GM12874 (cell line): ENCODE measurements at regions not wholly inside any gene's neighbourhood (a gene's known extent, or its start where the extent isn't known, plus 50 kb on each side); places are given as distances from the start of the nearest gene placed in this dataset.

Experiments
- TF ChIP-seq, protein P1 (sequence below): IDR thresholded peaks from 2 replicates; pipeline ENCODE4 v1.5.1; 2011; ENCODE audit warnings: low read depth, mild to moderate bottlenecking, control low read depth, low read length, moderate library complexity; ENCODE audit not compliant: insufficient read depth

DNA sequence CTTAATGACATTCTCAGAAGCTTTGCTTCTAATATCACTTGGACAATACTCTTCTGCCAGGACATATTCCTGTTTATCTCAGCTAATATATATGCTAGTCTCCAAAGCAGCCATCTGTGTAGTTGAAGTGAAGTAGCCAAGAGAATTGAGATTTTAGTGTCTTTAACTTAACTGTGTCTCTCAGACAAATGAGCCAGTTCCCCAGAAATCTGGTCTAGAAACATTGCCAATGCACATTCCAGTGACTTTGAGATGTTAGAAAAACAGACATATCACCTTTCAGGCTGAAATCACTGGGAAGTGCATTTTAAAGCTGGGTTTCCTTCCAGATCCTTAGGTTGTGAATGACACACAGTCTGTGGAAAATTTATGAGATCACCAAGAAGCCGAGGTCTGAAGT is 114.6 kb downstream of the MTX3 start:
- TF ChIP-seq, protein P1, sequence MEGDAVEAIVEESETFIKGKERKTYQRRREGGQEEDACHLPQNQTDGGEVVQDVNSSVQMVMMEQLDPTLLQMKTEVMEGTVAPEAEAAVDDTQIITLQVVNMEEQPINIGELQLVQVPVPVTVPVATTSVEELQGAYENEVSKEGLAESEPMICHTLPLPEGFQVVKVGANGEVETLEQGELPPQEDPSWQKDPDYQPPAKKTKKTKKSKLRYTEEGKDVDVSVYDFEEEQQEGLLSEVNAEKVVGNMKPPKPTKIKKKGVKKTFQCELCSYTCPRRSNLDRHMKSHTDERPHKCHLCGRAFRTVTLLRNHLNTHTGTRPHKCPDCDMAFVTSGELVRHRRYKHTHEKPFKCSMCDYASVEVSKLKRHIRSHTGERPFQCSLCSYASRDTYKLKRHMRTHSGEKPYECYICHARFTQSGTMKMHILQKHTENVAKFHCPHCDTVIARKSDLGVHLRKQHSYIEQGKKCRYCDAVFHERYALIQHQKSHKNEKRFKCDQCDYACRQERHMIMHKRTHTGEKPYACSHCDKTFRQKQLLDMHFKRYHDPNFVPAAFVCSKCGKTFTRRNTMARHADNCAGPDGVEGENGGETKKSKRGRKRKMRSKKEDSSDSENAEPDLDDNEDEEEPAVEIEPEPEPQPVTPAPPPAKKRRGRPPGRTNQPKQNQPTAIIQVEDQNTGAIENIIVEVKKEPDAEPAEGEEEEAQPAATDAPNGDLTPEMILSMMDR = no peak

DNA sequence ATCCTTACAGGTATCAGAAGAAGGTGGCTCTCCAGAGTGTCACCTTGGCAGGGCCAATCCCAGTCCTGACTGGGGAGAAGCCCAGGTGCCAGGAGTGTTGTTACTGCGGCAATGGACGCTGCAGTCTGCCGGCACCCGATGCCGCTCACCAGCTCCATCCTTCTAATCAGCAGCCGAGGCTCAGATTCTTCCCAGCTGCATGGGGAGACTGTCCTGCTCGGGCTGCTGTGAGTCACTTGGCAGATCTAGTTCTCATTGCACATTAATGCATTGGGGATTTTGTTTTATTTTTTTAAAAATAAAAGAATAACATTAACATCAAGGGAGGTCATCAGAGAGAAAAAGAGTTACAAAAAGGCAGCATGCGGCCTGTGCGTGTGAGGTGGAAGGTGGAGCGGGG is 115.8 kb downstream of the MTX3 start:
- TF ChIP-seq, protein P1 = no peak

DNA sequence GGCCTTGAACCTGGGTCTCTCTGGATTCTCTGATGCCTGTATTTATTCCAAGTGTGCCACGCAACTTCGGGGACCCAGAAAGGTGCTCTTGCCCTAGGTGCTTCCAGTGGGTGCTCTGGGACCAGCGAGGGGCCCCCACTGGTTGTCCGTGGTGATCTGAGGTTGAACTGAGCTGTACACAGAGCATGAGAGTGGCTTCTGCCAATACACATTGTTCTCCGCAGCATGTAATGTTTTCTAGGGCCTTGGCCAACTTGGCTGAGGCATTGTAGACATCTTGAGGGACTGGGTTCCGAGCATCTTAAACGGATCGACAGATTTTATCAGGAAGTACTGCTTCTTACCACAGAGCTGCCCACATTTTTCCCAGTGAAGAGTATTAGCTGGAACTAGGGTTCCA is 117.9 kb downstream of the MTX3 start:
- TF ChIP-seq, protein P1 = no peak

DNA sequence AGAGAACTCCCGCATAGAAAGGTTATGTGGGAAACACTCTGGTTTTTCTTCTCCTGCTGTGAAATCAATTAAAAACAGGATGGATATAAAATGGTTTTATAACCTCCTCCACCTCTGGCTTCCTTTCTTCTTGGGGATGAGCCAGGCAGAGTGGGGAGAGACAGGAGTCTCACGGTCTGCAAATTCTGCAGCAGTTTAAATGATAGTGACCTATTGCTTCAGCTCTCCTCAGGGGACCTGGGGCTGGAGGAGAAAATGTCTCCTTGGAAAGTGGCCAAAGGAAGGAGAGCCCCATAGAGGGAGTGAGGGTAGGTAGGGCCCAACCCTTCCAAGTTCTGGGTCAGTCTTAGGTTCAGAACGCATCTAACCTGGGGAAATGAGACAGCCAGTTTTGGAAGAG is 118.8 kb downstream of the MTX3 start:
- TF ChIP-seq, protein P1 = no peak

DNA sequence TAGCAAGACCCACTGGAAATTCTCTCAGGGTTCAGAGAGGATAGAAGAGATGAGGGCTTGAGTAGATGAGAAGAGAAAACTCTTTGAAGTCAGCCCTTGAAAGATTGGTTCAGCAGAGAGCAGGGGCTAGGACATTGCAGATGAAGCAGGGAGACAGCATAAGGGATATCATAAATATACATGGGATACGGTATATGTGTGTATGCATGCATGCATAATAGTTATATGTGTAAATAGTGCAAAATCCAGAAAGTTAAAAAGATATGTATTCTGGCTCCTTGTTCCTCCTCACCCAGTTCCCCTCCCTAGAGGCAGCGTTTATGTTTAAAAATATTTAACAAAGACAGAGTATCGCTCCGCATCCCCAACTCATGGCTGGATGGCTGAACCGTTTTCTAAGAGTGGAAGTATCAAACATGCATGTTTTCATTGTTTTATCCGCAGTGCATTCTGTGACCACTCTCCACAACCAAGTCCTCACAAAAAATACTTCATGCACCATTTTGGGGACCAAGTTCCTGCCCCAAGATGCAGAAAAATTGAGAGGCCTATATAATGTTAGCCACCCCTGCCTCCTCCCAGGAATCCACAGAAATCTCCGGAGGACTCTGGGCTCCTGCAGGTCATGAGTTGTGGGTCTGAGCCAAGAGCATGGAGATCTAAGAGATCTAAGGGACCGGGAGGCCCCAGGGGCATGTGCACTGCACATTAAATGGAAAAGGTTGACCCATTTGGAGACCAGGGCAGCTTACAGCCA is 119.5 kb downstream of the MTX3 start:
- TF ChIP-seq, protein P1 = no peak

GRCh38 chr5:79868163-79868670 is 122.8 kb downstream of the MTX3 start:
- TF ChIP-seq, protein P1 = no peak

DNA sequence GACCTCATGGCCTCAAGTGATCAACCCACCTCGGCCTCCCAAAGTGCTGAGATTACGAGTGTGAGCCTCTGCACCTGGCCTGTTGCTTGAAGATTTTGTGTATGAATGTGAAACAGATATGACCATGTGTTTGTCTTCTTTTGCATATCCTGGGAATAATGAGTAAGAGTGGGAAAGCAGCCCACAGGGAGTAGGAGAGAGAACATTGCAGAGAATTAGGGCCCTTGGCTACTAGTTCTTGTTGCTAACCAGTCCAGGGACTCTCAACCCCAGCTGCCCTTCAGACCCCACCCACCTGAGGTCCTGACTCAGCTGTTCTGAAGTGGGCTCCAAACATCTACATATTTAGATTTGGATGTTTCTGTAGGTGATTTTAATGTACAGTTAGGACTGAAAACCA is 125.5 kb downstream of the MTX3 start:
- TF ChIP-seq, protein P1 = no peak
